Loucy (cell line): ENCODE measurements at regions not wholly inside any gene's neighbourhood (a gene's known extent, or its start where the extent isn't known, plus 50 kb on each side); places are given as distances from the start of the nearest gene placed in this dataset.
"Not testable (repeated sequence)": the region's sequence is repeated elsewhere in the genome, so short reads cannot be mapped to it uniquely, and the experiment has no call there.

ENCODE experiments used
- H2AFZ ChIP-seq: fragments of 200-600 bp; sonication (generic); 2 replicates; pipeline ENCODE4 v1.6.0; 2016; ENCODE audit warnings: antibody characterized with exemption, mild to moderate bottlenecking, low read length, moderate library complexity
- H3F3A ChIP-seq: fragments of 200-600 bp; 2 replicates; pipeline ENCODE4 v1.6.0; 2016; ENCODE audit warnings: antibody characterized with exemption, low read depth, mild to moderate bottlenecking
- H3K27me3 ChIP-seq: fragments of 200-600 bp; sonication (generic); 2 replicates; pipeline ENCODE4 v1.6.1; 2014; ENCODE audit warnings: low read length, mild to moderate bottlenecking; ENCODE audit not compliant: insufficient read depth, poor library complexity, severe bottlenecking
- H3K36me3 ChIP-seq: fragments of 200-600 bp; sonication (generic); 2 replicates; pipeline ENCODE4 v1.6.1; 2016; ENCODE audit warnings: low read length; ENCODE audit not compliant: insufficient read depth
- H3K4me1 ChIP-seq: fragments of 200-600 bp; sonication (generic); 2 replicates; pipeline ENCODE4 v1.5.1; 2014; ENCODE audit warnings: low read length, mild to moderate bottlenecking; ENCODE audit not compliant: insufficient read depth, poor library complexity, severe bottlenecking
- H3K4me2 ChIP-seq: fragments of 200-600 bp; sonication (generic); 2 replicates; pipeline ENCODE4 v1.6.0; 2014; ENCODE audit warnings: antibody characterized with exemption, low read length, low read depth, mild to moderate bottlenecking; ENCODE audit not compliant: poor library complexity, severe bottlenecking
- H3K4me3 ChIP-seq: fragments of 200-600 bp; sonication (generic); 2 replicates; pipeline ENCODE4 v1.5.1; 2014; ENCODE audit warnings: low read length, mild to moderate bottlenecking, mixed read lengths; ENCODE audit not compliant: poor library complexity, severe bottlenecking
- H3K79me2 ChIP-seq: fragments of 200-600 bp; sonication (generic); 2 replicates; pipeline ENCODE4 v1.6.1; 2014; ENCODE audit warnings: low read length; ENCODE audit not compliant: insufficient read depth
- H3K9ac ChIP-seq: fragments of 200-600 bp; sonication (generic); 2 replicates; pipeline ENCODE4 v1.6.0; 2014; ENCODE audit warnings: mild to moderate bottlenecking, low read depth, low read length, moderate library complexity; ENCODE audit not compliant: poor library complexity, severe bottlenecking
- H3K9me2 ChIP-seq: fragments of 200-600 bp; sonication (generic); replicated peaks from 2 replicates; pipeline ENCODE4 v1.6.1; 2016; ENCODE audit warnings: low read depth, low read length, mixed read lengths
- H3K9me3 ChIP-seq: fragments of 200-600 bp; sonication (generic); 2 replicates; pipeline ENCODE4 v1.6.1; 2014; ENCODE audit warnings: mild to moderate bottlenecking, antibody characterized with exemption, low read length, low read depth; ENCODE audit not compliant: insufficient read depth
- H4K20me1 ChIP-seq: fragments of 200-600 bp; sonication (generic); 2 replicates; pipeline ENCODE4 v1.6.0; 2014; ENCODE audit warnings: antibody characterized with exemption, low read length, mild to moderate bottlenecking; ENCODE audit not compliant: insufficient read depth, poor library complexity, severe bottlenecking

- H3K79me2 ChIP-seq, H3K36me3 ChIP-seq, H3K9ac ChIP-seq, H4K20me1 ChIP-seq, H3K4me2 ChIP-seq, H3F3A ChIP-seq, H3K4me1 ChIP-seq, H3K9me2 ChIP-seq, H2AFZ ChIP-seq, H3K9me3 ChIP-seq, H3K27me3 ChIP-seq, H3K4me3 ChIP-seq: not testable (repeated sequence)
These were observed 735.1 kb downstream of the TTLL7 start for GRCh38 chr1:83263808-83264207.

DNA sequence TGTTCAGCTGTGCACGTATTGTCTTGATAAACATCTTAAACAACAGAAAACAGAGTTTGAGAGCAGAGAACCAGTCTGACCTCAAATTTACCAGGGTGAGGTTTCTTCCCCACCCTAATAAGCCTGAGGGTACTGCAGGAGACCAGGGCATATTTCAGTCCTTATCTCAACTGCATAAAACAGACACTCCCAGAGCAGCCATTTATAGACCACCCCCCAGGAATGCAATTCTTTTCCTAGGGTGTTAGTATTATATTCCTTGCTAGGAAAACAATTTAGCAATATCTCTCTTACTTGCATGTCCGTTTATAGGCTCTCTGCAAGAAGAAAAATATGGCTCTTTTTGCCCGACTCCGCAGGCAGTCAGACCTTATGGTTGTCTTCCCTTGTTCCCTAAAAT, 747.2 kb downstream of the TTLL7 start:
- not testable (repeated sequence) for H2AFZ ChIP-seq, H4K20me1 ChIP-seq, H3K9me2 ChIP-seq, H3K79me2 ChIP-seq, H3K4me2 ChIP-seq, H3K4me1 ChIP-seq, H3K9me3 ChIP-seq, H3F3A ChIP-seq, H3K9ac ChIP-seq, H3K36me3 ChIP-seq, H3K4me3 ChIP-seq, H3K27me3 ChIP-seq

DNA sequence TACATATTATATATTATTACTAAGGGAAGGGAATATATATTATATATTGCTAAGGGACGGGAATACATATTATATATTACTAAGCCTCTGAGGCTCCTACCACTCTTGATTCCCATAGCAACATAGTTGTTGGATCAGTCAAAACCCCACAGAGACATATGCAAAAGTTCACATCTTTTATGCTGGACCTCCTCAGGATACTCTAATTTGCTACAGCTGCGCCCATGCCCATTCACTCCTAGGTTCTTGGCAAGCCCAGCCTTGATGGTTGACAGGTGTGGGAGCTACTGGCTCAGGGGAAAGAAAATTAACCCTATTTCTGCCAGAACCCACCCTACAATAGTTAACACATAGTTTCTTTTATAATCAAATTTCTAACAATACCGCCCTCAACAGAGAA, 752.2 kb downstream of the TTLL7 start:
- H3K9me2 ChIP-seq, H3K27me3 ChIP-seq, H3K9me3 ChIP-seq, H3K4me3 ChIP-seq, H3K4me1 ChIP-seq, H3K4me2 ChIP-seq, H3F3A ChIP-seq, H4K20me1 ChIP-seq, H3K36me3 ChIP-seq, H3K9ac ChIP-seq, H2AFZ ChIP-seq, H3K79me2 ChIP-seq: not testable (repeated sequence)

- H2AFZ ChIP-seq, H3K4me2 ChIP-seq, H3K9ac ChIP-seq, H3K27me3 ChIP-seq, H3K79me2 ChIP-seq, H3K9me2 ChIP-seq, H4K20me1 ChIP-seq, H3K4me3 ChIP-seq, H3F3A ChIP-seq, H3K4me1 ChIP-seq, H3K9me3 ChIP-seq, H3K36me3 ChIP-seq: not testable (repeated sequence)
These were observed 754.1 kb downstream of the TTLL7 start for GRCh38 chr1:83244832-83245231.

GRCh38 chr1:83239568-83239967, 759.4 kb downstream of the TTLL7 start:
- not testable (repeated sequence) for H3K36me3 ChIP-seq, H3K9me3 ChIP-seq, H3F3A ChIP-seq, H2AFZ ChIP-seq, H3K4me2 ChIP-seq, H4K20me1 ChIP-seq, H3K79me2 ChIP-seq, H3K27me3 ChIP-seq, H3K9me2 ChIP-seq, H3K9ac ChIP-seq, H3K4me1 ChIP-seq, H3K4me3 ChIP-seq

DNA sequence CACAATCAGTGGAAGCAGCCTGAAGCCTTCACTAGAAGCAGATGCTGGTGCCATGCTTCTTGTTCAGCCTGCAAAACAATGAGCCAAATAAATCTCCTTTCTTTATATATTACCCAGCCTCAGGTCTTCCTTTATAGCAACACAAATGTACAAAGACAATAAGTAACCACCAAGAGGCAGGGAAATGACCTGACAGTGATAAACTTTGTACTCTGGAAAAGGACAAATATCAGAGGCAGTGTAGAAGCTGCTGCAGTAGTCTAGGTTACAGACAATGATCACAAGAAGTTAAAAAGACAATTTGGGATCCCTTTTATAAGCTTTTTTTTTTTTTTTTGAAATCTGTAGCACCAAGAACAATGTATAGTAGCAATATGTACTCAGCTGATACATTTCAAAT, 760.3 kb downstream of the TTLL7 start:
- not testable (repeated sequence) for H3K27me3 ChIP-seq, H3K9me2 ChIP-seq, H4K20me1 ChIP-seq, H3K4me2 ChIP-seq, H3F3A ChIP-seq, H2AFZ ChIP-seq, H3K4me3 ChIP-seq, H3K79me2 ChIP-seq, H3K4me1 ChIP-seq, H3K36me3 ChIP-seq, H3K9me3 ChIP-seq, H3K9ac ChIP-seq

DNA sequence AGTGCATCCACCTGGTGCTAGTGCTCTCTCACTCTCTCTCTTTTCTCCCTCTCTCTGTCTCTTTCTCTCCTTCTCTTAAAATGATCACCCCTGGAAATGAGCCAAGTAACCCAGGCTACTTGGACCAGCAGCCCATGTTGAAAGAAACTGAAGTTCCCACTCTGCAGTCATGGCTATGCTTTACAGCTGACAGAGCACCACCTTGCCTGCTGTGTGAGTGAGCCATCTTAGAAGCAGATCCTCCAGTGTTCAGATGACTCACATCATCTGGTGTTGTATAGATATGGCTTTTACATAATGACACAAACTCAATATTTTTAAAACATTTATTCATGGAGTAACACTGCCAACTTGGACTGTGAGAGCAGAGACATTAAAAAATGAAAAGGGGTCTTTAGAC, 779.1 kb downstream of the TTLL7 start:
- not testable (repeated sequence) for H3K4me1 ChIP-seq, H3K4me2 ChIP-seq, H3K4me3 ChIP-seq

More for the DNA sequence above, 779.1 kb downstream of the TTLL7 start:
- not testable (repeated sequence) for H4K20me1 ChIP-seq, H3K36me3 ChIP-seq, H3K79me2 ChIP-seq, H3K9me2 ChIP-seq, H3K9me3 ChIP-seq, H3K9ac ChIP-seq, H2AFZ ChIP-seq, H3F3A ChIP-seq, H3K27me3 ChIP-seq
